ENCODE measurements at regions not wholly inside any gene's neighbourhood (a gene's known extent, or its start where the extent isn't known, plus 50 kb on each side); places are given as distances from the start of the nearest gene placed in this dataset.

DNA sequence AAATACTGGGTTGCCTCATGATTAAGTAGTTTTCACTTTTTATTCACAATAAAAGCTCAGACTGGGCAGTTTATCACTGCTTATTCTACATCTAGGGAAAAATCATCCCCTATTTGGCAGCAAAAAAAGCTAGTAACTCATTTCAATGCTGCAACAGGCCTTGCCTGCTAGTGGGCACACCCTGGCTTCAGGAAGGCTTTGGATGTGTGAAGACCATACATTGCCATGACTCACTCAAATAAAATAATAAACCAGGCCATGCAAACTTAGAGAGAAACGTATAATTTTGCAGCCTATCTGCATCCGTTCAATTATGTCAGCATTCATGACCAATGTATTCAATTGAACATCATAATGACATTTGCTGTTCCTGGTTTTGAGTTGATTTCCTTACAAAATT lies 402.9 kb downstream of the PIK3R1 start:
- no peak for DNase-seq

DNA sequence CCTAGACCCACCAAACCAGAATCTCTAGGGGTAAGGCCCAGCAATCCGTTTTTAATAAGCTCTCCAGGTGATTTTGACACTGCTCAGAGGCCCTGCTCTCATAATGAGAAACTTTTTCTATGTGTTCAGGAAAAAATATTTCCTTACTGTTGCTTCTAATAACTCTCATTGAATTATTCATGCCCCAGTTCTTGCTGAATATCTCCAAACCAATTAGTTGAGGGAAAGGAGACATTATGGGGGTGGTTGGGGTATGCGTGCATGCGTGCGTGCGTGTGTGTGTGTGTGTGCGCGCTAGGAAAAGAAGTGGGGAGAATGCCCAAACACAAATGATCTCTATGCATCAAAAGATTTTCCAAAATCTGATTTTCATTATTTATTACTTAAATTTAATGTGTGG lies 411.4 kb downstream of the PIK3R1 start:
- DNase-seq: no peak

DNA sequence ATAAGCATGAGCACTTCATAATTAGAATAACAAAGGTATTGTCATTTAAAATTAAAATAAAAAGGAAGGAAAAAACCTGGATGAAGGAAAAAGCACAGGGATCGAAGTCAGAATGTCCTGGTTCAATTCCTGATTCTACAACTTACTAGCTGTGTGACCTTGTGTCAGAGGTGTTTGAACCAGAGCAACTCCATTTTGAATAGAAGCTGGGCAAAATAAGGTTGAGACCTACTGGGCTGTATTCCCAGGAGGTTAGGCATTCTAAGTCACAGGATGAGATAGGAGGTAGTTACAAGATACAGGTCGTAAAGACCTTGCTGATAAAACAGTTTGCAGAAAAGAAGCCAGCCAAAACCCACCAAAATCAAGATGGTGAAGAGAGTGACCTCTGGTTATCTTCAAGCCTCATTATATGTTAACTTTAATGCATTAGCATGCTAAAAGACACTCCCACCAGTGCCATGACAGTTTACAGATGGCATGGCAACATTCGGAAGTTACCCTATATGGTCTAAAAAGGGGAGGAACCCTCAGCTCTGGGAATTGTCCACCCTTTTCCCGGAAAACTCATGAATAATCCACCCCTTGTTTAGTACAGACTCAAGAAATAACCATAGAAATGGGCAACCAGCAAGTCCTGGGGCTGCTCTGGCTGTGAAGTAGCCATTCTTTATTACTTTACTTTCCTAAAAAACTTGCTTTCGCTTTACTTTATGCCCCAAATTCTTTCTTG lies 412.7 kb downstream of the PIK3R1 start:
- no peak for DNase-seq

DNA sequence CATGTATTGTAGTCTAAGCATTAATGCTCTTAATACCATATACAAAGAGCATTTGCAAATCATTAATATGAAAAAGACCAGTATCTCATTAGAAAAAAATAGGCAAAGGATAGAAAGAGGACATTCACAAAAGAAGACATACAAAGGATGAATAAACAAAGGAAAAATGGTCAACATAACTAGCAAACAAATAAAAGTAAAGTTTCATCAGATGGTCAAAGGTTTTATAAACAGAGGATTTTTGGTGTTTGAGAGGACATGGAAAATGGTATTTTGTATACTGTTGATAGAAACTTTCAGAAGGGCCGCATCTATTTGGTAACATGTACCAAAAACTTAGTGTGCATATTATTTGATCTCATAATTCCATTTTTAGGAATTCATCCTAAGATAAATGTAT lies 414.8 kb downstream of the PIK3R1 start:
- no peak for DNase-seq

DNA sequence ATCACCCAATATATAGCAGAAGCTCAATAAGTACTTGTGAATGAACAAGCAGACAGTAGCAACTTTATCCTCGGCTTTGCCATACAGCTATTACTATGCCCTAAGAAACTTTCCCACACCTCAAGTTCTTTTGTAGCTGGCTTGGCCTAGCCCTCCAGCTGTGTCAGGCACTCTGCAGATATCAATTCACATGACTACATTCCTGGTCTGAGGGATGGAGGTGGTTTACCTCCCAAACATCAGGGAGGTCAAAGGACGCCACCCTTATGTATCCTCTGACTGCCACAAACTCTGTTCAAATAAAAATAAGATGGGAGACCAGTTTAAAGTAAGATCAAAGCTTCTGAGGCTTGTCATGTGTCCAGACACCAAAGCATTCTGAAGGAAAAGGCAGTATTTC lies 416.3 kb downstream of the PIK3R1 start:
- DNase-seq: no peak

DNA sequence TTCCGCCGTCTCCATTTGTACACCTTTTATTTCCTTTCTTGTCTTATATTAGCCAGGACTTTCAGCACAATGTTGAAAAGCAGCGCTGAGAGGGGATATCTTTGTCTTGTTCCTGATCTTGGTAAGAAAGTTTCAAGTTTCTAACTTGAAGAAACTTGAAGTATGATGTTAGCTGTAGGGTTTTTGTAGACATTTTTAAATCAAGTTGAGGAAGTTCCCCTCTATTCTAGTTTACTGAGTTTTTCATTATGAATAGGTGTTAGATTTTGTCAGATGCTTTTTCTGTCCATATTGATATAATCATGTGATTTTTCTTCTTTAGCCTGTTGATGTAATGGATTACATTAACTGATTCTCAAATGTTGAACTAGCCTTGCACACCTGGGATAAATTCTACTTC lies 425.7 kb downstream of the PIK3R1 start:
- DNase-seq: no peak

DNA sequence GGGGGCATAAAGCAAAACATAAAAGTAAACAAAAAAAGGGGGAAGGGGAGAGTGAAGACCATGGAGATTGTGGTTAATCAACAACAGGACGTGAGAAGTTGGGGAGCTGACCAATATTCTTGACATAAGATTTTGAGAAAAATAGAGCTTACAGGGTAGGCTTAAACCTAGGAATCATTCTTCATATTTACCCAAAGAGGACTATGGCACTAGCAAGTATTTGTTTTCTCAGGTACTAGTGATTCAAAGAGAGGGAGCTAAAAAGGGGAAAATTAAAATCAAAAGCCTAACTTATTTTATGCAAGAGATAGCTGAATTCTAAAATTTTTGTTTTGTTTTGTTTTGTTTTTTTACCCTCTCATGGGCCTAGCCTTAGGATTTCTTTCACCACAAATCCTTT lies 427.5 kb downstream of the PIK3R1 start:
- DNase-seq: no peak

DNA sequence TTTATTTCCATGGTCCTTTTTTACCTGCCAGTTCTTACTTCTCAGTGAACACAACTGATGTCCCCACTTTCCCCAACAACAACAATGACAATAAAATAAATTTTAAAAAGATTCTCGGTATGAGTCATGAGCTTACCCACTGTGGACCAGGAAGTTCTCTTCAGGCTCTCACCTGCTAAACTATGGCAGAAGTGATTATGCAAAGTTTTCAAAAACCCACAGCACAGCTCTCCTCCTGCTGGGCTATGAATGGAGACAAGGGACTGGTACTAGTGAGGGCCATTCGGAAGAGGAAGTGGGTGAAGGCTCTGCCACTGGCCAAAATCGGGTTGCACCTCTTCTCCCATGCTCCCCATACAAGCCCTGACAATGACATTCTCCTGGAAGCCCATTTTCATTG lies 429.4 kb downstream of the PIK3R1 start:
- DNase-seq: no peak

DNA sequence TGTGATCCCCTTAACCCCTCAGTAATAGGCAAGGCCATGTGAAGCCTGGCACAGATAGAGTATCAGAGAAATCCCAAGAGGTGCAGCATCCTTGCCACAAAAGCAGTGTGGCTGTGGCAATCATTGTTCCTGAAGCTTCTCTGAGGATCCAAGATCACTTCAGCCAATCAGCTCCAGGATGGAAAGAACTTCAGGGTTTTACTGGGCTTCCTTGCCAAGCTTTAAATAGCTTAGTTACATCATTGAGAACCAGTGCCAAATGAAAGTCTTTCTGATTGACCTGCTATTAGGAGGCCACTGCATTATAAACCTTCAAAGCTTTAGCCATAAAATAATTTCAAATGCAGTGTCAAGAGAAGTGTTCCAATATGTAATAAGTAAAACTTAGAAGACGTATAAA lies 430.6 kb downstream of the PIK3R1 start:
- DNase-seq: no peak

DNA sequence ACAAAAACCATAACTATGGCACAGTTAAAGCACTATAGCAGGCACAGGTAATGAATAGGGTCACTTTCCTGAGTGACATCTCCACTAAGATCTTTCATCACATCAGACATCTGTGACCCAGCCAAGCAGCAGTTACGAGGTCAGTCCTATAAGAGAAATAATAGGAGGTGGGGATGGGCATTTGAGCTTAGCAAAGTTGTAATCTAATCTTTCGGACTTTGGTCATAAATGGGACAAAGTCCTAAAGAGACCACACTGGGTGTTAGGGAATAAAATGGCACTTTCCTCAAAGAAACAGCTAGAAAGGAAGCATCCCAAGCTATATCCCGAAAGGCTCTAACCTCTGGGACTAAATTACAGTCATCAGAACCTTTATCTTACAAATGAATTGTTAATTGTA lies 432.2 kb downstream of the PIK3R1 start:
- no peak for DNase-seq

DNA sequence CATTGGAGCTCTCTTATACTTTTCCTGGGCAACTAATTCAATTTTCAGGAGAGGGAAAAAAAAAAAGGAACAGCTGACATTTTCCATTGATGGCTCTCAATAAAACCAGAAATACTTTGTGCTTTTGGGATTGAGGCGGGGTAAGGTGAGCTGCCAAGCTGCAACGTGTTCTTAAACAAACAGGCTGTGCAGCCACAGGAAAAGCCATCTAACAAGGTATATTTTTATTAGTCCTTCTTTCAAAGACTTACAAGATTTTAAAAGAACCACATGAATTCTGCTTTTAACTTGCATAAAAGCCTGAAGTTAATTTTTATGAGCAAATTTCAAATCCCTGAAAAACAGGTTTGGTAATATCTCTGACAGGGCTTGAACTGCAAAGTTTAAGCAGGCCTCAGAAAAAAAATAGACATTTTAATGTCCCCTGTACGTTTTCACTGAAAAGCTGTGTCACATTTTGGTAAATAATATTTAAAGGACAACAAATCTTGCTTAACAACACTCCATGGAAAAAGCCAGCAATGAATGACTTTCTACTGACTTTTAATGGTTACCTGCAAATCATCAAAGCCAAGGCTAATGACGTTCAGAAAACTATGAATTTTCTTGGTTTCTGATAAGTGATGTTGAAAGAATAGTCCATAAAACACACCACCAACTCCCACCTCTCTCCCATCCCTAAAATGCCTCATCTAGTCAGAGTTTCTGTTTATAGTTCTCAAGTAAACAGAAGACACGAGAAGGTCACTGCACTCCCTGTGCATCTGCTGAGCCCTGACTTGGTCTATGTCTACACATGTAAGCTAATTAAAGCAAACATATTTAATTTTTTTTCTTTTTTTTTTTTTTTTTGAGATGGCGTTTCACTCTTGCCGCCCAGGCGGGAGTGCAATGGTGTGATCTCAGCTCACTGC lies 433.6 kb downstream of the PIK3R1 start:
- no peak for DNase-seq

DNA sequence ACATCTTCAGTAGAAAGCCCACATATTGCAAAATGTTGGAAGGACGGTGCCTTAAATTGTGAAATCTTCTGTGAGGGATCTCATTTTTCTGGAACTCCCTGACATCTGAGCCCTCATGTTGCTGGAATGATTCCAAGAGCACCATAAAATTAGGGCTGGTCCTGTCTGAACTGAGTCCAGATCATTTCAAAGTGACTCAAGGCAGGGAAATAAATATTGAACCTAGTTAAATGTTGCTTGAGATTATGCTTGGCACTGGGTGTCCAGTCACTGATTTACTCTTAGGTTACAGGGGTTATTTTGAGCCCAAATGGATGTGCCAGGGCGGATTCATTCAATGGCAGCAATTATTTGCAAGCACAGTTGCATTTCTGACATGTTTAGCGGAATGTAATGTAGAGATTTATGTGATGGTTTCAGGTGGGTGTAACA lies 437.0 kb downstream of the PIK3R1 start:
- DNase-seq: no peak

DNA sequence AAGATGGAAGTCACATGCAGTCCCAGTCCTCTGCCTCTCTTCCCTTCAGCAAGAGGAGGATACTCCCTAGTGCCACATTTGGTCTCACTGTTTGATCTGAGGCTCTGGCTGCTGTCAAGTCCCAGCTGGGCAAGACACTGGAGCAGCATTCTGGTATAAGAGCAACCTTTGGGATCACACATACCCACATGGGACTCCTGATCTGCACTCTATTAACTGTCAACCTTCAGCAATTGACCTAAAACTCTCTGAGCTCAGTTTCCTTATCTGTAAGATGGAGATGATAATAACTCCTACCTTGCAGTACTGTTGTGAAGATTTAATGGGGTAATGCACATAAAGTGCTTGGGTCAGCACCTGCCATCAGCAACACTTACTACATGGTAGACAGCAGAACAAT lies 437.9 kb downstream of the PIK3R1 start:
- no peak for DNase-seq

DNA sequence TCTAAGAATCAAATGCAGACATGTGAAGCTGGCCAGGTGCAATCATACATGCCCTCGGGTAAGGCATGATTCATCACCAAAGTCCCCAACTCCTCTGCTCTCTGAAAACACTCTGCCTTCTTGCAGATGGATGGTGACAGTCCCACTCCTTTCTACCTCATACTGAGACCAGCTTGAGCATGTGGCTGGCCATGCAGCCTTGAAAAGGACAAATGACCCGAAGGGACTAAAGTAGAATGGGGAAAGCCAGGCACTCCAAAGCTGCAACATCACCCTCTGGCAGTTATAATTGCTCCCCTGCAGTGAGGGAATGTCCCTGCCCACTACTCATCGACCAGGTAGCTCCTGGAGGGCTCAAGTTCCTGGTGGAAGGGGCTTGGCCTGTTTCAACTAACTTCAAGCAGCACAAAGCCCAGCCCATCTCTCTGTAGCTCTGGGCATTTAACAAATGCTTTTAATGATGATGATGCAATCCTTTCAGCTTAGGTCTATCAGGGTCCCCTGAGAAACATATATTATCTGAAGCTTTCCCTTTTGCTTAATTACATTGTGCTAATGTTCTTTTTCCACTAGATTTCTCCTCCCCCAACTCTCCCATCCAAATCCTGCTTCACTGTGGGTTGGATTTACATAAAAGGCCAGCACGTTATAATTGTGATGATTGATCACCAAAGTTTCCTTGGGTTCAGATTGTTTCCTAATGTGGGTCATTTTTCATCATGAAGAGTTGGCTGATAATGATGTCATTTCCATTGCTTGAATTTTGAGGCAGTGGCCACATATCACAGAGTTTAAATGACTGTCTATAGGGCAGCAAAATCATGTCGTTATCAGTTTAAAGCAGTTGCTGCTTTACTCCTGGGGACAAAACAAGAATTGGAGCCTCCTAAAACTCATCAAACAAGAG lies 436.5 kb upstream of the SLC30A5 start:
- DNase-seq: no peak

DNA sequence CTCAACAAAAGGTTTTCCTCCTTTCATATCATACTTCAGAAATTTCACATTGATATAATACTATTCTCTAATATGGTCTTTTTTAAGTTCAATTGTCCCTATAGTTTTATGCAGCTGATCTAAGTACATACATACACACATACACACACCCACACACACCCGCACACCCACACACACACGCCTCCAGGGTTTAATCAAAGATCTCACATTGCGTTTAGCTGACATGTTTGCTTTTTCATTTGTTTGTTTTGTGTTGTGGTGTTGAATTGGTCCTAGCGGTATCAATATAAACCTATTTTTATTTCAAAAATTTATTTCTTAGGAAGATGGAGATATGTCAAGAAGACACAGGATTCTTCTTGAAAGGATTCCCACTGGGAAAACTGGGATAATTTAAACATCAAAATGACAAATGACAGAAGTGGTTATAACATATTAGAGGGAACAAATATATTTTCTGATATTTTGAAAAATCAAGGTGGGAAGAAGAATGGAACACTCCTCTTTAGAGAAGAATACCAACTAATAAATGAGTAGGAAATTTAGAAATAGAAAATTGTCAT lies 434.9 kb upstream of the SLC30A5 start:
- no peak for DNase-seq

DNA sequence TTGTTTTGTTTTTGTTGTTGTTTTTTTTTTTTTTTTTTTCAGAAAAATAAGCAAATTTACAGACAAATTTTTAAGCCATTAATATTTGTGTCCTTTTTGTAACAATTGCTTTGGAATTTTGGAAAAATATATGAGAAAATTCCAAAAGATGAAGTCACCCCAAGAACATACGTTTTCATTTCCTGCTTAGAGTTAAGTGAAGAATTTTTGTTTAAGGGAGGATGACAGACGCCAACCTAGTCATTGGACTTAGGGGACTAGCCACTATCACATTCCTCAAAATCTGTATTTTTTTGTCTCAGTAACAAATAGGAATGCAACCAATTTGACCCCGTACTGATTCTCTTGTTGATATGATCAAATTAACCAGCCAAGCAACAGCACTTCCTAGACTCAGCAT lies 433.9 kb upstream of the SLC30A5 start:
- no peak for DNase-seq

DNA sequence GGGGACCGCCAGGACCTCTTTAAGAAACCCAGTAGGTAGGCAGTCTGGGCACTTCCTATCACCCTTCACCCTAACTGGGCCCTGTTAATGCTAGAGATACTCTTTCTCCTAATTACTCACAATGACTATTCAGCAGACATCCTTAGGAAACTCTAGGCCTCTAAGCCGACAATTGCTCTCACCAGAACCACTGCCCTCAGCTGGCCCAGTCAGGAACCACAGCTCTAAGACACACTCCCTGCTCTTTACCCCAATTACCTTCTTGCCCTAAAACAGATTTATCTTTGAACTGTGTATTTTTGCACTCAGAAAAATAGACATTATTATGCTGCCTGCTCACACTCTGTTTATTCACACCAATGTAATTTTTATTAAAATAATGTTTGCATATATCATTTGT lies 432.6 kb upstream of the SLC30A5 start:
- no peak for DNase-seq

DNA sequence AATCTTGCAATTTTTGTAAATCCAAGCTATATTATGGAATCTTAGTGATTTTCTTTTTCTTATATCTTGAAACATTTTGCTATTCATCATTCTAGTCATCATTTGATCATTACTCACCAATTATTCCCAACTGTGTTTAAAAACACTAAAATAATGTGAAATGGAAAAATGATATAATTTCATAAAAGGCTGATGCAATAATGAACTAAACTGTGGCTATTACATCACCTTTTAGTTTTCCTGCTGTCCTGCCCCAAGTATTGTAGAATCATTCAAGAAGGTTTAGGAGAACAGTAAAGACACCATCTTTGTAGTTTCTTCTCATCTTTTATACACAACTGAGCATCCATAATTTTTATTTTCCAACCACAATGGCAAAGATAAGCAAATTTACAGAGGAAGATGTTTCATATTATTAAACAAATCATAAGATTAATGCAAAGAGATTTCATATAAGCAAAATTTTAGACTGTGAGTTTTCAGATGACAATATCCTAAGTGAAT lies 431.0 kb upstream of the SLC30A5 start:
- DNase-seq: no peak

DNA sequence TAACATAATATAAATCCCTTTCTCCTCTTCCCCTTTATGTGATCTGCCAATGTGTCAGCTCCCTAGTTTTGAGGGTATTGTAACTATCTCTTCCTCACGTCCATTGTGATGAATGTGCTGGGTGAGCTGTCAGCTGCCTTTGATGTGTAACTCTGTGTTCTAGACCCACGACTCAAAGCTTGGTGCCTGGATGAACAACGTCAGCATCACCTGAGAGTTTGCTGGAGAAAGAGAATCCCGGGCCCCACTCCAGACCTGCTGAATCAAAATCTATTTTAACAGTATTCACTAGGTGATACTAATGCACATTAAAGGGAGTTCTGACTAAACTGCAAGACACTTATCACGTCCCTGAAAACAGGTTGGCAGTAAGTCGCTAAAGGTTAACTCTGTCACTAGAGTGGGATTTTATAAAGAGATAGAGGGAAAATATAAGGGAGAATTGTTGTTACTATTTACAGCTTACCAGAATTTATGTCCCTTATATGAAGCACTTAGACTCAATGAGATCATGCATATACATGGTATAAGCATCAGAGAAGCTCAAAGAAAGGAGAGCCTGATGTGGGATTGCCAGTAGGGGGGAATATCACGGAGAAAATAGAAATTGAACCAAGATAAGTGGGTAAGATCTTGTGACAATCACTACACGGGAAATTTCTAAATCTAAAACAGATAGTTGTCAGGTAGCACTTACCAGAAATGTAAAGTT lies 423.8 kb upstream of the SLC30A5 start:
- no peak for DNase-seq

DNA sequence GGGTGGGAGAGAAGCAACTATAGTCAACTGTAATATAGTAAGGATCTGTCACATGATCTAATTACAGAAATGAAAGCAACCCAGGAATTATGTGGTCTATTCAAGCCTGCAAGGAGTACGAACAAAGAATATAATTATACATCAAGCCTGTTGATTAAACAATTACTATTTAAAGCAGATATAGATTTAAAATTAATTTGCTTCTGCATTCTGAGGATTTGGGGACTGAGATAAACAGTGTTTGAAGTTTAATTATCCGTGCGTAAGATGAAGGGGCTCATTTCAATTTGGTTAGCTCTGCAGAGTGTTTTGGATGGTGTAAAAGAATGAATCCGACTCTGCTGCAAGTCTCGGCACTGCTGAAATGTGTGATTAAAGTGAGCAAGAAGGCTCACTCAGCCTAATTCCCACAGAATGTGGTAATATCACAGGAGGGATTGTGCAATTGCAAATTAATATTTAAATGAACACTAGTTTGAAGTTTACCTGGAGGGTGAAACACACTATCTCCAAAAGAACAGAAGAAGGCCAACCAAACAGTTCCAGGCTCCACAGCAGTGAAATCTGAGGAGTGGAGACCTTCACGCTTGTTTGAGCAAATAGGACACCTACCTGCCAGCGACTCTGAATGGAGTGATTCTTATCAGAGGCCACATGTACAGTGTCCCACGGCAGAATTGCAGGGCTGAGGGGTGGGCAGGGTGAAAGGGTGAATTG lies 420.6 kb upstream of the SLC30A5 start:
- DNase-seq: no peak

DNA sequence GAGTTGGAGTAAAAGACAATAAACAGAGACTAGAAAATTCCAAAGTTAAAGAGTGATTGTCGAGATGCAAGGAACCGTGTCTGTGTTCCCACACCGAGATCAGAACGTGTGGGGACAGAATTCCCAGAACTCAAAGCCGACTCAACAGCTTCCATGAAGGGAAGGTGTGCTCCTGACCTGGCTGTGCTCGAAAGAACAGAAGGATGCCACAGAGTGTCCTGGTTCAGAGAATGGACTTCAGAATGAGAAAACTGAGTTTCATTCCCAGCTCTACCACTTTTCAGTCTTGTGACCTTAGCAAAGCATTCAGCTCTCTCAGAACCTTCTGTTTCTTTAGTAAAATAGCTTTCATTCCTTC lies 420.0 kb upstream of the SLC30A5 start:
- DNase-seq: no peak

DNA sequence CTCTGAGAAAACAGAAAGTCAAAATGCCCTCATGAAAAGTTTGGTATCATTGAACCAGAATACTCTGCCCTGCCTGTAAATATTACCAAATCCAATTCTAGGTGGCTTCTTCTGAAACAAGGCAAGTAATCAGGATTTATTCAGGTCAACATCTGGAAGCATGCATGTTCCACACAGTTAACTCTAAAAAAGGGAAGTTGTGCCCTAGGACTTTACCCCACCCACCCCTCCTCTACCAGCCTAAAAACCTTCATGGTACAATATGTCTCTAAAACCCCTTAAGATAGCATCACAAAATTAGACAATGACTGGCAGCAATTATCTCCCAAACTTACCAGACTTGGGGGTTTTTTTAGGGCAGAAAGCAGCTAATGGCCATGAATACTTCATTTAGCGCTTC lies 414.8 kb upstream of the SLC30A5 start:
- no peak for DNase-seq
